Brain pericyte (primary cell): ENCODE measurements at regions not wholly inside any gene's neighbourhood (a gene's known extent, or its start where the extent isn't known, plus 50 kb on each side); places are given as distances from the start of the nearest gene placed in this dataset.
"Not testable (repeated sequence)": the region's sequence is repeated elsewhere in the genome, so short reads cannot be mapped to it uniquely, and the experiment has no call there.

Source experiments
- DNase-seq: peaks from one replicate; pipeline ENCODE4 v3.0.0-alpha.2; 2012; ENCODE audit warnings: low read depth, low spot score

- DNase-seq, result no peak
Measured at GRCh38 chr13:37164635-37165034, 59.2 kb upstream of the CSNK1A1L start.

- no peak for DNase-seq
Measured at GRCh38 chr13:37163641-37164265, 58.3 kb upstream of the CSNK1A1L start.

- no peak for DNase-seq
Measured at GRCh38 chr13:37158481-37158880, 53.0 kb upstream of the CSNK1A1L start.

- not testable (repeated sequence) for DNase-seq
Measured at GRCh38 chr13:37155613-37156097, 50.2 kb upstream of the CSNK1A1L start.
